Upper lobe of left lung (tissue), 6 donors: ENCODE measurements at regions not wholly inside any gene's neighbourhood (a gene's known extent, or its start where the extent isn't known, plus 50 kb on each side); places are given as distances from the start of the nearest gene placed in this dataset.

Experiments
- ATAC-seq, 2 donors: fragments of 200-7000 bp; cut with Tn5 transposase; one replicate each; pipeline ENCODE4 v1.9.1; 2022; ENCODE audit warnings: mild to moderate bottlenecking in 2 of 2, moderate library complexity in 2 of 2; ENCODE audit not compliant: low FRiP score in 2 of 2
- DNase-seq, 2 donors: peaks; one replicate each; pipeline ENCODE4 v3.0.0-alpha.2; 2019 to 2020
- H3K27ac ChIP-seq, 4 donors: fragments of 200-600 bp; sonication (generic); one replicate each; pipeline ENCODE4 v1.5.1; 2016 to 2019
- H3K27me3 ChIP-seq, 4 donors: fragments of 200-600 bp; sonication (generic); one replicate each; pipeline ENCODE4 v1.5.1; 2017 to 2019
- H3K36me3 ChIP-seq, 4 donors: fragments of 200-600 bp; sonication (generic); one replicate each; pipeline ENCODE4 v1.5.1; 2016 to 2019
- H3K4me1 ChIP-seq, 4 donors: fragments of 200-600 bp; sonication (generic); one replicate each; pipeline ENCODE4 v1.5.1; 2018 to 2019
- H3K4me3 ChIP-seq, 4 donors: fragments of 200-600 bp; sonication (generic); one replicate each; pipeline ENCODE4 v1.5.1; 2017 to 2019; ENCODE audit warnings: mild to moderate bottlenecking in 2 of 4, moderate library complexity in 1 of 4
- H3K9me3 ChIP-seq, 4 donors: fragments of 200-600 bp; sonication (generic); one replicate each; pipeline ENCODE4 v1.5.1; 2018 to 2019
- EP300 ChIP-seq, 4 donors: sonication (generic); formaldehyde crosslinking; IDR thresholded peaks; one replicate each; pipeline ENCODE4 v1.5.1; 2017; ENCODE audit warnings: antibody characterized with exemption in 4 of 4, control low read depth in 2 of 4
- POLR2A ChIP-seq, 4 donors: fragments of 450-650 bp; IDR thresholded peaks; one replicate each; pipeline ENCODE4 v1.5.1; 2016 to 2017; ENCODE audit warnings: antibody characterized with exemption in 4 of 4, mild to moderate bottlenecking in 2 of 4
- POLR2AphosphoS5 ChIP-seq, 2 donors: sonication (generic); formaldehyde crosslinking; IDR thresholded peaks; one replicate each; pipeline ENCODE4 v1.5.1; 2017; ENCODE audit warnings: antibody characterized with exemption in 2 of 2
- WGBS, 2 donors: methylation state at CpG; one replicate each; pipeline ENCODE4 v1.1.5; 2017 to 2018; 5-methylcytosine and 5-hydroxymethylcytosine counted together
- TF ChIP-seq, protein P1 (sequence below), 6 experiments: fragments of 450-650 bp in 4 of 6; fragments of 200-600 bp in 2 of 6; sonication (generic) in 2 of 6; IDR thresholded peaks; one replicate each; pipeline ENCODE4 v1.5.1; 2016 to 2019; ENCODE audit warnings: antibody characterized with exemption in 6 of 6
- donor health status: DM: no; HTN: no; CAD: no; lungs with moderate emphysema.
- donor health status: DM: no; HTN: yes; CAD: no; lungs with severe emphysema.

DNA sequence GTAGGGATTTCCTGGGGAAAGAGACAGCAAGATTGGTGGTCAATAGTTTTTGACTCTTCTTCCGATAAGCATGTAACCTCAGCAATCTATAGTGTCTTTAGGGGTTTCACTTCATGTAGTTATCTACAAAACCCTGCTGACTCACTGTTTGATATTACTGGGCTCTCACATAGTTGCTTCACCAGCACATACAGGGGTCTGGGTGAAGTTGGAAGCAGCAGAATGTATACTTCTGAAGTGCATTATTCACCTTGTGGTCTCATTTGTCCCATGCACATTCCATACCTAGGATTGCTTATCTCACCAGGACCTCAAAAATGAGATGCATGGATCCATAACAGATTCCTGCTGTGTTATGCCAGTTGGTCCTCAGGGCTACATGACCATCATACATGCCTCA is 280.0 kb downstream of the LRIG3 start:
- ATAC-seq, result no peak
- TF ChIP-seq EP300 (IDR thresholded peaks at IDR 0.05) (no peak), POLR2A (IDR thresholded peaks at IDR 0.05) (no peak), POLR2AphosphoS5 (IDR thresholded peaks at IDR 0.05) (no peak)
- TF ChIP-seq, protein P1, sequence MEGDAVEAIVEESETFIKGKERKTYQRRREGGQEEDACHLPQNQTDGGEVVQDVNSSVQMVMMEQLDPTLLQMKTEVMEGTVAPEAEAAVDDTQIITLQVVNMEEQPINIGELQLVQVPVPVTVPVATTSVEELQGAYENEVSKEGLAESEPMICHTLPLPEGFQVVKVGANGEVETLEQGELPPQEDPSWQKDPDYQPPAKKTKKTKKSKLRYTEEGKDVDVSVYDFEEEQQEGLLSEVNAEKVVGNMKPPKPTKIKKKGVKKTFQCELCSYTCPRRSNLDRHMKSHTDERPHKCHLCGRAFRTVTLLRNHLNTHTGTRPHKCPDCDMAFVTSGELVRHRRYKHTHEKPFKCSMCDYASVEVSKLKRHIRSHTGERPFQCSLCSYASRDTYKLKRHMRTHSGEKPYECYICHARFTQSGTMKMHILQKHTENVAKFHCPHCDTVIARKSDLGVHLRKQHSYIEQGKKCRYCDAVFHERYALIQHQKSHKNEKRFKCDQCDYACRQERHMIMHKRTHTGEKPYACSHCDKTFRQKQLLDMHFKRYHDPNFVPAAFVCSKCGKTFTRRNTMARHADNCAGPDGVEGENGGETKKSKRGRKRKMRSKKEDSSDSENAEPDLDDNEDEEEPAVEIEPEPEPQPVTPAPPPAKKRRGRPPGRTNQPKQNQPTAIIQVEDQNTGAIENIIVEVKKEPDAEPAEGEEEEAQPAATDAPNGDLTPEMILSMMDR (IDR thresholded peaks at IDR 0.05), result no peak
- Histone ChIP-seq H3K36me3 (no peaks in the 10 kb centered on the region), H3K9me3 (no peaks in the 10 kb centered on the region), H3K4me1 (no peaks in the 10 kb centered on the region), H3K4me3 (no peak overlapping the region), H3K27ac (no peak overlapping the region), H3K27me3 (no peaks in the 10 kb centered on the region)
- no peak for DNase-seq
- 83 to 86% methylated on average over 1 of the region's 1 CpG for WGBS, 2 donors

DNA sequence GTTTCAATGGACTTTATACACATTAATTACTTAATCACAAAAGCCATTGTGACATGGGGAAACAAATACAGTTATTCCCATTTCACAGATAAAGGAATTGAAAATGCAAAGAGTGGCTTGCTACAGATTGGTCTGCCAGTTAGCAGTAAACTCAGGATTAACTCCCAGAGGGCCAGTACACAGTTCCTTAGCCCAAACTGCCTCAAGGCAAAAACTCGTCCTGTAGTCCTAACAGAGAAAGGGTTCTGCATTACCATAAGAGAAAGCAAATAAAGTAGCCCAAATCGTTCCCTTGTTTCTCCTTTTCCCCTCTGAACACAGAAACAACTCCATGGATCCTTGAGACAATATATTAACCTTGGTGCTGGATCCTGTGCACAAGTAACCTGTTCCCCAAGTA is 274.4 kb downstream of the LRIG3 start:
- Histone ChIP-seq H3K4me3 (no peak overlapping the region), H3K27ac (no peak overlapping the region), H3K4me1 (no peaks in the 10 kb centered on the region), H3K27me3 (no peaks in the 10 kb centered on the region), H3K36me3 (no peaks in the 10 kb centered on the region), H3K9me3 (no peaks in the 10 kb centered on the region)
- ATAC-seq (no peak), DNase-seq (no peak)
- TF ChIP-seq POLR2A (IDR thresholded peaks at IDR 0.05) (no peak), EP300 (IDR thresholded peaks at IDR 0.05) (no peak), POLR2AphosphoS5 (IDR thresholded peaks at IDR 0.05) (no peak)
- TF ChIP-seq, protein P1 (IDR thresholded peaks at IDR 0.05), result no peak
- WGBS, 2 donors, result 62 to 74% methylated on average over 2 of the region's 2 CpGs

DNA sequence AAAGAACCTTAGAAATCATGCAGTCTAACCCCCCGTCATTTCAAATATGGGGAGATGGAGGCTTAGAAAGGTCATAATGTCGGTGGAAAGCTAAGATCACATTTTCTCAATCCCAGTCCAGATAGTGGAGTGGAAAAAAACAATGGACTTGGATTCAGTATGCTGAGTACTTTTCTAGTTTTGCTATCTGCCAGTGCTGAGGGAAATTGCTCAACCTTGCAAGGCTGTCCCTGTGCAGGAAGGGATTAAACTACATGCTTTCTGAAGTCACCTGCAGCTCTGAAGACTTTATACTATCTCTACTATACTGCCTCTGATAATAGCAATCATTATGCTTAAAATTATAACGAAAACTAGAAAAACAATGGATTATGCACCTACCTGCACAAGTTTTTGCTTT is 272.8 kb downstream of the LRIG3 start:
- Histone ChIP-seq H3K4me3 (no peak overlapping the region), H3K9me3 (no peaks in the 10 kb centered on the region), H3K27ac (no peak overlapping the region), H3K36me3 (no peaks in the 10 kb centered on the region), H3K4me1 (no peaks in the 10 kb centered on the region), H3K27me3 (no peaks in the 10 kb centered on the region)
- no peak for TF ChIP-seq POLR2AphosphoS5 (IDR thresholded peaks at IDR 0.05)
- TF ChIP-seq EP300 (IDR thresholded peaks at IDR 0.05), result no peak
- TF ChIP-seq POLR2A (IDR thresholded peaks at IDR 0.05), result no peak
- TF ChIP-seq, protein P1 (IDR thresholded peaks at IDR 0.05), result no peak
- WGBS, 2 donors, result 80 to 88% methylated on average over 3 of the region's 3 CpGs
- no peak for ATAC-seq
- DNase-seq, result no peak

DNA sequence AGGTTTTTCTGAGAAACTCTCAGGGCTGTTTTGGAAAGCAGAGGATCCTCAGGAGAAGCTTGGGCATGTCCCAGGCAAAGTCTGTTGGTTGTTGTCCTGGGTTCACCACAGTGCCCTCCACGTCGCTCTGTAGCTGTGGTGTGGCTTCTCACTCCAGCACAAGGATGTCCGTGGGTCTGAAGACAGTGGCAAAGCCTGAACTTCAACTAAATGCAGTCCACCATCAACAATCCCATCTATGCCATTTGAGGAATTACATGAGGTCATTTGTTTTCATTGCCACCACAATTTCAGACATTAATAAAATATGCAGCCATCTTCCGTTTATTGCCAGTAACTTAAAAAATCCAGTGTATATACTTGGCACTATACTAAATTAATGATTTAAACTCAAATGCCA is 272.1 kb downstream of the LRIG3 start:
- TF ChIP-seq POLR2A (IDR thresholded peaks at IDR 0.05) (no peak), POLR2AphosphoS5 (IDR thresholded peaks at IDR 0.05) (no peak), EP300 (IDR thresholded peaks at IDR 0.05) (no peak)
- TF ChIP-seq, protein P1 (IDR thresholded peaks at IDR 0.05), result no peak
- Histone ChIP-seq H3K36me3 (no peaks in the 10 kb centered on the region), H3K4me1 (no peaks in the 10 kb centered on the region), H3K27me3 (no peaks in the 10 kb centered on the region), H3K4me3 (no peak overlapping the region), H3K27ac (no peak overlapping the region), H3K9me3 (no peaks in the 10 kb centered on the region)
- WGBS, 2 donors, result 79 to 92% methylated on average over 4 of the region's 4 CpGs
- ATAC-seq, result no peak
- DNase-seq, result no peak

DNA sequence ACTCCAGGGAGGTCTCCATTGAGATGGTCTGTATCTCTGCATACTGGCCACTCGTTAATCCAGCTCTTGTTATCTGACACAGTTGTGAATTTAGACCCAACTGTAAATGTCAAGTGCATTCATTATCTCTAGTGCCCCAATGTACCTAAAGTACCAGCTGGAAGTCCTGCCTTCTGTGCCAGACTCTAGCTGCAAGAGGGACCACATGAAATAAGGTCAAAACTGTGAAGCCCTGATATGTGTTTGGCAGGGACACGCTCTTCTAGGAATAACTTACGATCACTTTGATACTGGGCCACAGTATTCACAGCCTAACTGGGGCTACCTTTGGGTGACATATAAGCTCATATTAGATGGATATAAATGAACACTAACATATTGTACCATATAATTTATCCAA is 268.5 kb downstream of the LRIG3 start:
- 77 to 87% methylated on average over 3 of the region's 3 CpGs for WGBS, 2 donors
- Histone ChIP-seq H3K9me3 (peaks cover 0 to 9% (median 3%) of the 10 kb centered on the region in 4 donors), H3K4me3 (no peak overlapping the region), H3K4me1 (no peaks in the 10 kb centered on the region), H3K36me3 (no peaks in the 10 kb centered on the region), H3K27ac (no peak overlapping the region), H3K27me3 (no peaks in the 10 kb centered on the region)
- no peak for ATAC-seq
- TF ChIP-seq EP300 (IDR thresholded peaks at IDR 0.05) (no peak), POLR2A (IDR thresholded peaks at IDR 0.05) (no peak), POLR2AphosphoS5 (IDR thresholded peaks at IDR 0.05) (no peak)
- TF ChIP-seq, protein P1 (IDR thresholded peaks at IDR 0.05), result no peak
- DNase-seq, result no peak
